Activated CD4-positive, alpha-beta T cell treated with anti-CD3 and anti-CD28 coated beads for 36 hours (primary cell): ENCODE measurements at regions not wholly inside any gene's neighbourhood (a gene's known extent, or its start where the extent isn't known, plus 50 kb on each side); places are given as distances from the start of the nearest gene placed in this dataset.
A peak's percentile ranks its signal among the peaks of the same experiment; 100 is the strongest.

Source experiments
- ATAC-seq: fragments of 200-7000 bp; cut with Tn5 transposase; one replicate; pipeline ENCODE4 v1.10.0; 2021; ENCODE audit warnings: mild to moderate bottlenecking, moderate library complexity
- CTCF ChIA-PET: fragments of 350-600 bp; sonication (Branson Sonifier 250); formaldehyde crosslinking; loops from one replicate; lab custom pipeline; 2021; ENCODE audit warnings: antibody characterized with exemption; lab: Charles Lee
- POLR2A ChIA-PET: fragments of 350-600 bp; sonication (Branson Sonifier 250); formaldehyde crosslinking; loops from one replicate; lab custom pipeline; 2021; ENCODE audit warnings: antibody characterized with exemption, inconsistent platforms; lab: Charles Lee
- DNase-seq: peaks from one replicate; pipeline ENCODE4 v3.0.0-alpha.2; 2020
- H3K27ac Mint-ChIP-seq: one replicate; pipeline ENCODE4 v1.8.0; 2021; ENCODE audit warnings: mixed read lengths
- H3K27me3 Mint-ChIP-seq: one replicate; pipeline ENCODE4 v1.8.0; 2021; ENCODE audit warnings: mixed read lengths
- H3K36me3 Mint-ChIP-seq: one replicate; pipeline ENCODE4 v1.8.0; 2021; ENCODE audit warnings: low read depth, mixed read lengths
- H3K4me1 Mint-ChIP-seq: one replicate; pipeline ENCODE4 v1.8.0; 2021; ENCODE audit warnings: mixed read lengths
- H3K4me3 Mint-ChIP-seq: one replicate; pipeline ENCODE4 v1.8.0; 2021; ENCODE audit warnings: mild to moderate bottlenecking, moderate library complexity, mixed read lengths
- H3K9me3 Mint-ChIP-seq: one replicate; pipeline ENCODE4 v1.8.0; 2021; ENCODE audit warnings: low read depth, mixed read lengths
- intact Hi-C, 2 experiments: fragments of 100-400 bp; cut with DNase I in 1 of 2; cut with micrococcal nuclease in 1 of 2; formaldehyde crosslinking; loops; one replicate each; pipeline versions ENCODE4 v1.14.2 to v1.15.1; 2022 to 2024; cut with DNase I, micrococcal nuclease

DNA sequence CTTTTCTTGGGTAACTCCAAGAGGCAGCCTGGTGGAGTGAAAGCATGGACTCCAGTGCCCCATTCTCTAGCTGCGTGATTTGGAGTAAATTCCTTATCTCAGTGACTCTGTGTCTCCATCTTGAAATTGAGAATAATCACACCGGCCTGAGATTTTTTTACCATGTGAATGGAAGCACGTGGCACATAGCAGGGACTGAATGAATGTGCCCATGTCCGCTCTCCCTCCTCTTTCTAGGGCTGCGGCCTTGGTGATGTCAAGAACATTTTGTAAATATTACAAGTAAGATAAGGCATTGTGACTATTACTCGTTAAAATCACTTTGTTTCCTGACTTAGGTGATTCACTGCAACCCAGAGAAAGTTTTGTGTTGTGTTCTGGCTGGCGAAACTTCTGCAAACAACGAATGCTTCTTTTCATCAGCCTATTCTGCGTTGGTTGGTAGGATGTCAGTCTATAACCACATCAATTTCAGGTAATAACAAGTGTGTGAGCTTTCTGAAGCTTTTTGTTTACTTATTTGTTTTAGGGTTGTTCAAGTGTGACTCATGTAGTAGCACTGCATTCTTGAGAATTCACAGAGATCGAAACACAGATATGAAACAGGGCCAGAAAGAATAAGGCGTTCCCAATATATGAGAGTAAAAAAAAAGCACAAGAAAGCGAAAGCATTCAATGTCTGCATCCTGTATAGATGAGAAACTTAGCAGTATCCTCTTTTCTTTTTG is 135.7 kb upstream of the SLC45A1 start:
- H3K36me3 Mint-ChIP-seq, result peaks cover 7% of the 10 kb centered on the region
- CTCF ChIA-PET, result interaction anchor here (0.6 kb wide), 1 partner anchor 50 kb away, joined by 4 read pairs; no protein-coding TSS in a partner anchor
- H3K27me3 Mint-ChIP-seq, result no peaks in the 10 kb centered on the region
- peaks cover 20% of the 10 kb centered on the region for H3K4me1 Mint-ChIP-seq
- peaks cover 16% of the 10 kb centered on the region for H3K9me3 Mint-ChIP-seq
- H3K4me3 Mint-ChIP-seq, result peak overlapping the region; percentile 16
- POLR2A ChIA-PET, result no interaction called here
- DNase-seq (peak; percentile 41), ATAC-seq (peak; percentile 92)
- H3K27ac Mint-ChIP-seq, result peak overlapping the region; percentile 59
- intact Hi-C loops, result loop anchor here (1.0 to 2.0 kb wide), 4 partner anchors 13 to 86 kb away; no protein-coding TSS in a partner anchor

DNA sequence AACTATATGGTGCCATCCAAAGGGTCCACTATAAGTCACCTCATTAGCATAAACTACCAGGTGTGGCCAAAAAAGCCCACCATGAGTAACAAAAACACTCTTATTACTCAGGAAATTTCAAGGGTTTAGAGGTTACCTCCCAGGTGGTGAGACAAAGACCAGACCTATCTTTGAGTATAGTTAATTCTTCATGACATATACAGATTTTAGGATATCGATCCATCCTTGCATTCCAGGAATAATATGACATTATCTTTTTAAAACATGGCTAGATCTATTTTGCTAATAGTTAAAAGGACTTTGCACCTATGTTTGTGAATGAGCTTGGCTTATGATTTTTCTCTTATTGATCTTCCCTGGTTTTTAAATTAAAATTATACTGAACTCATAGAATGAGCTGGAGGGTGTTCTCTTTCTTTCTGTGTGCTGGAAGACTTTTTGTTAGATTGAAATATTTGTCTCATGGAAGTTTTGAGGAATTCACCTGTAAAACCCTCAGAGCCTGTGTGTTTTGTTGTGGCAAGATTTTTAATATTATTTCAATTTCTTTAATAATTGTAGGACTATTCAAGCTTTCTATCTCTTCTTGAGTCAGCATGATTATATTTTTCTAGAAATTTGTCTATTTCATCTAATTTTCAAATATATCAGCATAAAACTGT is 138.7 kb upstream of the SLC45A1 start:
- DNase-seq (no peak), ATAC-seq (no peak)
- ChIA-PET POLR2A (no interaction called here), CTCF (no interaction called here)
- no peak overlapping the region for H3K27ac Mint-ChIP-seq
- H3K27me3 Mint-ChIP-seq, result no peaks in the 10 kb centered on the region
- H3K9me3 Mint-ChIP-seq, result peaks cover 16% of the 10 kb centered on the region
- intact Hi-C loops, result no loop called here
- H3K36me3 Mint-ChIP-seq, result peaks cover 7% of the 10 kb centered on the region
- no peak overlapping the region for H3K4me3 Mint-ChIP-seq
- H3K4me1 Mint-ChIP-seq, result peaks cover 20% of the 10 kb centered on the region

DNA sequence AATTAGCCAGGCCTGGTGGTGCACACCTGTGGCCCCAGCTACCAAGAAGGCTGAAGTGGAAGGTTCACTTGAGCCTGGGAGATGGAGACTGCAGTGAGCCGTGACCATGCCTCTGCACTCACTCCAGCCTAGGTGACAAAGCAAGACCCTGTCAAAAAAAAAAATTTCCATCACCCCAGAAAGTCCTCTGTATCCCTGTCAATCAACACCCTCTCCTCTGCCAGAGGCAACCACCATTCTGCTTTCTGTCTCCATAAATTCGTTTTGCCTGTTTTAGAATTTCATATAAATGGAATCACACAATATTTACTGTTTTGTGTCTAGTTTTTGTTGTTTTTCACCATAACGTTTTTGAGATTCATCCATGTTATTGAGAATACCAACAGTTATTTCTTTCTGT is 141.6 kb upstream of the SLC45A1 start:
- Mint-ChIP-seq H3K9me3 (peaks cover 16% of the 10 kb centered on the region), H3K36me3 (peaks cover 7% of the 10 kb centered on the region), H3K27ac (no peak overlapping the region), H3K27me3 (no peaks in the 10 kb centered on the region), H3K4me1 (peaks cover 4% of the 10 kb centered on the region), H3K4me3 (no peak overlapping the region)
- no peak for ATAC-seq
- intact Hi-C loops, result no loop called here
- CTCF ChIA-PET, result no interaction called here
- POLR2A ChIA-PET, result no interaction called here
- DNase-seq, result no peak

DNA sequence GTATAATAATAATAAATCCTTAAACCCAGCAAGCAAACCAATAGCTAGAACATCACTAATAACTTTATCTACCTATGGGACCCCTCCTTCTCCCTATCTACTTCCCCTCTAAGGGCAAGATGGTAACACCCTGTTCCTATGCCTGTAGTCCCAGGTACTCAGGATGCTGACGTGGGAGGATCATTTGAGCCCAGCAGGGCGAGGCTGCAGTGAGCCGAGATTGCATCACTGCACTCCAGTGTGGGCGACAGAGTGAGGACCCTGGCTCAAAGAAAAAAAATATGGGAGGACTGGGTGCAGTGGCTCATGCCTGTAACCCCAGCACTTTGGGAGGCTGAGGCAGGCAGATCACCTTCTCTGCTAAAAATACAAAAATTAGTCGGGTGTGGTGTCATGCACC is 143.1 kb upstream of the SLC45A1 start:
- peaks cover 10% of the 10 kb centered on the region for H3K4me1 Mint-ChIP-seq
- DNase-seq (no peak), ATAC-seq (no peak)
- intact Hi-C loops, result no loop called here
- H3K27ac Mint-ChIP-seq, result no peak overlapping the region
- CTCF ChIA-PET, result no interaction called here
- no peak overlapping the region for H3K4me3 Mint-ChIP-seq
- peaks cover 7% of the 10 kb centered on the region for H3K36me3 Mint-ChIP-seq
- POLR2A ChIA-PET, result interaction anchor here (1.2 kb wide), 1 partner anchor 8 kb away, joined by 3 read pairs; no protein-coding TSS in a partner anchor
- no peaks in the 10 kb centered on the region for H3K27me3 Mint-ChIP-seq
- peaks cover 13% of the 10 kb centered on the region for H3K9me3 Mint-ChIP-seq

DNA sequence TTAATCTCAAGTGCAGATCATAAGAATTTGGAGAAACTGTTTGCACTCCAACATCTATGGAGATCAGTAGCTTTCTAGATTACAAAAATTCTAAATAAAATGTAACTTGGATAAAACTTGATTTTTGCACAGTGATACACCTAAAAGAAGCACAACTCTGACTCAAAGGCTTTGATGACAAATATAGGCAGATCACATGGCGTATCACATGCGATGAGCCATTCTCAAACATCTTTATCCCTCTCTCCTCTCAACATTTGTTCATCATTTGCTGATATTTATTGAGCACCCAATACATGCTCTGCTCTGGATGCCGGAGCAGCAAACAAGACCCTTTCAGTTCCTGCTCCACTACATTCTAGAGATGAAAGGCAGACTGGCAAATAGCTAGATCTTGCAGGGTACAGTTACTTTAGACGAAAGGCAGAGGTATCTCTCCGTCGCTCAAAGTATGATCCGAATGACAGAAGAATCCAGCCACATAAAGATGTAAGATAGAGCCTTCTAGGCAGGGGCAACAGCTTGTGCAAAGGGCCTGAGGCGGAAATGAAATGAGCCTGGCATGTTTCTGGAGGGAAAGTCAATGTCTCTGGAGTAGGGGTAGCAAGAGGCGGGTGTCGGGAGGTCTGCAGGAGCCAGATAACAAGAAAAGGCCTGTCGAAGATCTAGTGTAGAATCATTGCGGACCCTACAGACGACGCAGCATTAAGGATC is 145.8 kb upstream of the ERRFI1 start:
- Mint-ChIP-seq H3K27me3 (no peaks in the 10 kb centered on the region), H3K27ac (no peak overlapping the region), H3K36me3 (peaks cover 2% of the 10 kb centered on the region), H3K4me3 (no peak overlapping the region), H3K4me1 (peaks cover 32% of the 10 kb centered on the region), H3K9me3 (no peaks in the 10 kb centered on the region)
- ChIA-PET CTCF (no interaction called here), POLR2A (no interaction called here)
- DNase-seq, result no peak
- no peak for ATAC-seq
- intact Hi-C loops, result no loop called here

DNA sequence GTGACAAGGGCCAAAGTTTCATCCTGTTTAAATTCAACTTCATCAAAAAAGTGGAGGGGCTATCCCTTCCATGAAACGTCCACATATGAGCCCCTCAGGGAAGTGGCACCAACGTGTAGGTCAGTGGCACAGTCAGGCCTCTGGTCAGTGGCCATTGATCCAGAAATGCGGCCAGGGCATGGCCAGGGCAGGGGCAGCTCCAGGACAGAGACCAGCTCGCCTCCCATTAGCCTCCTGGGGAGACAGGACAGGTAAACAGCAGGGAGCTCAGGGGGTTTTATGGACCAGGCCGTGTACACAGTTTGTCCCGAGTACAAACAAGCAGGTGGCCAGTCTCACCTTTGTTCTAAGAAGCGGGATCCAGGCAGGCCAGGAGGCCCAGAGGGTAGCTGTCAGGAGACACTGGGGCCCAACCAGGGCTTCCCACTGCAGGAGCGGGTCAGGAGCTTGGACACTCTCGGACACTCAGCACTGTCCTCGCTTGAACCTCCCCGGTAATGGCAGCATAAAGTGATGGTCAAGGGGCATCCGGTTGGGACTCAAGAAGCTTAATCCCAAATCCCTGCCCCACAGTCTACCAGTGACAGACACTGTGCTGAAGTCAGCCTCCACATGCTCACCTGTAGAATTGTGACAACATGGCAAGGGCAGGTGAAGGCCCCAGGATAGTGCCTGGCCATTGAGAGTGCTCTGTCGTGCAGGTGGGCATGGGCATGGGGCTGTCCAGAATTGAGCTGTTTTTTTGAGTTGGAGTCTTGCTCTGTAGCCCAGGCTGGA is 144.1 kb upstream of the ERRFI1 start:
- Mint-ChIP-seq H3K27ac (peak overlapping the region; percentile 93), H3K36me3 (peaks cover 2% of the 10 kb centered on the region), H3K4me3 (no peak overlapping the region), H3K4me1 (peaks cover 39% of the 10 kb centered on the region), H3K27me3 (no peaks in the 10 kb centered on the region), H3K9me3 (no peaks in the 10 kb centered on the region)
- CTCF ChIA-PET, result interaction anchor here (0.9 to 1.0 kb wide), 2 partner anchors 9 to 155 kb away, joined by 4 read pairs; no protein-coding TSS in a partner anchor
- intact Hi-C loops, result no loop called here
- DNase-seq (no peak), ATAC-seq (no peak)
- POLR2A ChIA-PET, result interaction anchor here (0.6 kb wide), 1 partner anchor 9 kb away, joined by 3 read pairs; no protein-coding TSS in a partner anchor

DNA sequence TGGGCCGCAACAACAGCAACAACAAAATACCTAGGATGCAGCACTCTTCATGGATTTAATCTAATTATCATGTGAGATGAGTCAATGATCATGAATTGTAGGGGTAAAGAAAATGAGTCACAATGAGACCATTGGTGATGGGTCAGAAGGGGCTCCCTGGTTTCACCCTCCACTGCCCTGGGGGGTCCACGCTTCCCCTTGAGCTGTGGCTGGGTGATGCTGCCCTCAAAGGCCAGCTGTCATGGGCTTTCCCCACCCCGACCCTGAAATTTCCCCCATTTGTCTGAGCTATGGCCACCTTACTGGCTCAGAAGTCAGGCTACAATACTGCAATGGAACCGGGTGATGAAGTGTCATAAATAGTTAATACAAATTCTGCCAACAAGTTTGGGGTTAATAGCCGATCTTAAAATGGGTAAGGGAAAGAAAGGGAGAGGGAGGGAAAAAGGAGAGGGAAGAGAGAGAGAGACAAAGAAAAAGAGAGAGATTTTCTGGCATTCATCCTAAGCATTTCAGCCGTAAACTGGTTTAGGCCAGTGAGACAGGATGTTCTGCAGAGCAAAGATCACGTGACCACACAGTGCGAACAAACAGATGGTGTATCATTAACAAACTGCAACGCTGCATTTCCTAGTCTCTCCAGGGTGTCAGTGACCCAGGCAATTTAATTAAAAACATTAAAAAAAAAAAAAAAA is 143.4 kb upstream of the ERRFI1 start:
- CTCF ChIA-PET, result no interaction called here
- ATAC-seq, result peak; percentile 86

DNA sequence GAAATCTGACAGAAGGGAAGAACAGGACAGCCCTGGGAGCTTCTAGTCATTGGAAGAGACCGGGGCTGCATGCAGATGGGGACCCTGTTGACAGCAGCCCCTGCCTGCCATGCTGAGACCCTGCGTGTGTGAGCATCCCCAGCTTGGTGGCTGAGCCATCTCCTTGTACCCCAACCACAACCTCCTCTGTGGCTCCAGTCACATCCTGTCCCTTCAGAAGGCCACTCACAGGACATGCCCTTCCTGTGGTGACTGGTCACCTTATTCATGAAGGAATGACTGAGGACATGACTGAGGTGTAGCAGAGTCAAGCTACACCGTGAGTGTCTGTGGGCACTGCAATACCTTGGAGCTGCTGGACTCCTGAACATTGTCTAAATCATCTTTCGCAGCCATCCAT is 141.8 kb upstream of the ERRFI1 start:
- H3K4me3 Mint-ChIP-seq, result no peak overlapping the region
- DNase-seq (no peak), ATAC-seq (no peak)
- H3K4me1 Mint-ChIP-seq, result peaks cover 39% of the 10 kb centered on the region
- H3K27ac Mint-ChIP-seq, result no peak overlapping the region
- ChIA-PET POLR2A (no interaction called here), CTCF (interaction anchor here (0.6 to 1.5 kb wide), 2 partner anchors 104 to 153 kb away, joined by 3 to 6 read pairs; no protein-coding TSS in a partner anchor)
- no peaks in the 10 kb centered on the region for H3K27me3 Mint-ChIP-seq
- H3K36me3 Mint-ChIP-seq, result peaks cover 2% of the 10 kb centered on the region
- intact Hi-C loops, result loop anchor here (2.0 to 5.0 kb wide), 5 partner anchors 15 to 141 kb away; partner anchors contain the start of gene ERRFI1 (in 2 of the 2)
- H3K9me3 Mint-ChIP-seq, result no peaks in the 10 kb centered on the region

More for the DNA sequence above, 143.4 kb upstream of the ERRFI1 start:
- Mint-ChIP-seq H3K27me3 (no peaks in the 10 kb centered on the region), H3K27ac (peak overlapping the region; percentile 93), H3K36me3 (peaks cover 2% of the 10 kb centered on the region), H3K4me3 (peak overlapping the region; percentile 1), H3K9me3 (no peaks in the 10 kb centered on the region), H3K4me1 (peaks cover 39% of the 10 kb centered on the region)
- POLR2A ChIA-PET, result interaction anchor here (0.6 kb wide), 1 partner anchor 38 kb away, joined by 4 read pairs; no protein-coding TSS in a partner anchor
- intact Hi-C loops, result loop anchor here (2.0 to 5.0 kb wide), 5 partner anchors 13 to 142 kb away; partner anchors contain the start of gene ERRFI1 (in 2 of the 2)
- DNase-seq, result peak; percentile 65

DNA sequence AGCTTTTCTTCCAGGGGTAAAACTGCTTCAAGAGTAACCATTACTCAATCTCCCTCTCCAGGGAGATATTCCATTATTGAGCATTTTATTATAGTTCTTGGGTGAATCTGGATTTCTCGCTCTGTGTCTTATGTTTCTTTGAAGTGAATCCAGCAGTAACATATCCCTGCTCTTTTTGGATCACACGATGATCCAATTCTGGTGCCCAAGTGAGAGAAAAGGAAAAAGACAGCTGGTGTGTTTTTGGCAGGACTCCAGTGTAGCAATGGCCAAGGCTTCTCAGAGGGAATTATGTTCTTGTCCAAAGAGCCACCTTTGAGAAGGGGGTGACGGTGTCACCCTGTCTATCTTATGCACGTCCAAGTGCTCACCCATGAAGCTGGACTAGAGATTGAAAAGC is 140.3 kb upstream of the ERRFI1 start:
- Mint-ChIP-seq H3K27me3 (no peaks in the 10 kb centered on the region), H3K4me1 (peaks cover 35% of the 10 kb centered on the region), H3K27ac (peak overlapping the region; percentile 47), H3K9me3 (no peaks in the 10 kb centered on the region), H3K4me3 (no peak overlapping the region), H3K36me3 (peaks cover 2% of the 10 kb centered on the region)
- no peak for ATAC-seq
- ChIA-PET CTCF (interaction anchor here (0.6 to 1.8 kb wide), 5 partner anchors 11 to 1785 kb away, joined by 3 to 6 read pairs (median 4); no protein-coding TSS in a partner anchor), POLR2A (no interaction called here)
- no peak for DNase-seq
- intact Hi-C loops, result loop anchor here (5.0 kb wide), 3 partner anchors 69 to 139 kb away; partner anchors contain the start of gene ERRFI1 (in 2 of the 2)
